ENCODE measurements at regions not wholly inside any gene's neighbourhood (a gene's known extent, or its start where the extent isn't known, plus 50 kb on each side); places are given as distances from the start of the nearest gene placed in this dataset.

- Mint-ChIP-seq H3K4me3 (no peak overlapping the region), H3K4me1 (peaks cover 4 to 6% of the 10 kb centered on the region in 2 experiments), H3K9me3 (no peaks in the 10 kb centered on the region; a peak in 1 of 5 replicates), H3K27me3 (ENCODE audit: low read depth) (no peaks in the 10 kb centered on the region), H3K36me3 (ENCODE audit: insufficient read depth in 1 of 3, low read depth in 3 of 3) (no peaks in the 10 kb centered on the region), H3K27ac (no peak overlapping the region)
- H4K20me1 ChIP-seq (ENCODE audit: control insufficient read depth, insufficient read depth, insufficient read length) = no peaks in the 10 kb centered on the region
- H3K27me3 ChIP-seq (ENCODE audit: insufficient read depth, low read length) = no peaks in the 10 kb centered on the region
- H3K9ac ChIP-seq (ENCODE audit: extremely low read depth, insufficient read length, low read length) = no peak overlapping the region
- no peak overlapping the region for H4K5ac ChIP-seq (ENCODE audit: insufficient read length, low read depth, low read length)
- no peak overlapping the region for H2AK5ac ChIP-seq (ENCODE audit: insufficient read length, low read length)
- no peaks in the 10 kb centered on the region for H3K23me2 ChIP-seq (ENCODE audit: insufficient read length, low read depth, low read length, poor library complexity, severe bottlenecking)
- no peak for TF ChIP-seq CTCF (conservative IDR thresholded peaks at IDR 0.05)
- H4K91ac ChIP-seq (ENCODE audit: insufficient read length, low read depth, low read length) = no peak overlapping the region
- no peak for DNase-seq
- H2BK120ac ChIP-seq (ENCODE audit: low read depth, low read length, poor library complexity, severe bottlenecking) = no peak overlapping the region
- H2BK5ac ChIP-seq (ENCODE audit: insufficient read length, low read length) = no peak overlapping the region
- H3K23ac ChIP-seq (ENCODE audit: insufficient read length, low read depth, low read length) = no peak overlapping the region
- no peak overlapping the region for H2BK15ac ChIP-seq (ENCODE audit: low read depth, low read length)
- H2BK12ac ChIP-seq (ENCODE audit: insufficient read length, low read depth, low read length) = no peak overlapping the region
- H3K27ac ChIP-seq (ENCODE audit: insufficient read length, low read depth, low read length) = no peak overlapping the region
- no peak overlapping the region for H3K4ac ChIP-seq (ENCODE audit: low read depth, low read length)
- no peak overlapping the region for H3K56ac ChIP-seq (ENCODE audit: insufficient read length, low read depth, low read length)
- no peaks in the 10 kb centered on the region for H3K9me3 ChIP-seq (ENCODE audit: control insufficient read depth, low read depth, low read length)
- H3T11ph ChIP-seq (ENCODE audit: low read length) = no peak overlapping the region
- H3K18ac ChIP-seq (ENCODE audit: insufficient read length, low read depth, low read length) = no peak overlapping the region
- no peak overlapping the region for H4K8ac ChIP-seq (replicated peaks; ENCODE audit: insufficient read length, low read depth, low read length)
- no peak overlapping the region for H2BK20ac ChIP-seq (ENCODE audit: low read depth, low read length, poor library complexity, severe bottlenecking)
- H3K4me1 ChIP-seq (ENCODE audit: insufficient read depth, low read length) = no peaks in the 10 kb centered on the region; the same call in 1 of the 2 replicates
- no peak overlapping the region for H3K14ac ChIP-seq (ENCODE audit: insufficient read depth, low read length)
- H3K79me2 ChIP-seq (ENCODE audit: insufficient read depth, low read length) = no peaks in the 10 kb centered on the region
- H3K4me2 ChIP-seq (ENCODE audit: insufficient read depth, insufficient read length, low read length) = no peak overlapping the region
- no peak overlapping the region for H2AFZ ChIP-seq (ENCODE audit: low read length)
- H3K79me1 ChIP-seq (ENCODE audit: insufficient read depth, low read depth, low read length, poor library complexity, severe bottlenecking) = no peaks in the 10 kb centered on the region
Measured at GRCh38 chr5:67581203-67581602, 384.6 kb upstream of the CD180 start.
